ENCODE measurements at regions not wholly inside any gene's neighbourhood (a gene's known extent, or its start where the extent isn't known, plus 50 kb on each side); places are given as distances from the start of the nearest gene placed in this dataset.

DNA sequence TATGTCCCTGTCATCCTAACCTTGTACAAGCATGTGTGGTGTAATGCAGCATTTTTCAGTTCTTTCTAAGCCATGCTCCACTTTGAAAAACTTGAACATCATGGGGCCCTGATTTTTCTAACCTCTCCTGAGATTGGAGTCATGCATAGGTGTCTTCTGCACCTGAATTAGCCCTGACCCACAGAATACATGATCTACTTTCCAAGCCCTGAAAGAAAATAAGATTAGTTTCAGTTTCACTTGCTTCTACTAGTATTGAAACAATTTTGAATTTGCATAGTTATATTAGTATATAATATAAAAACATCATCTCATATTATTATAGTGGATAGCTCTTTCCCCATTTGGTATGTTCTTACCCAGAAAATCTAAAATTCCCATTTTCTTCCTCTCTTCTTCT, 178.2 kb downstream of the HS3ST1 start:
- TF ChIP-seq POLR2A (IDR thresholded peaks at IDR 0.05) (no peak), POLR2AphosphoS5 (IDR thresholded peaks at IDR 0.05; ENCODE audit: insufficient read depth in 1 of 2, low read depth in 1 of 2) (no peak)
- TF ChIP-seq, protein P1, sequence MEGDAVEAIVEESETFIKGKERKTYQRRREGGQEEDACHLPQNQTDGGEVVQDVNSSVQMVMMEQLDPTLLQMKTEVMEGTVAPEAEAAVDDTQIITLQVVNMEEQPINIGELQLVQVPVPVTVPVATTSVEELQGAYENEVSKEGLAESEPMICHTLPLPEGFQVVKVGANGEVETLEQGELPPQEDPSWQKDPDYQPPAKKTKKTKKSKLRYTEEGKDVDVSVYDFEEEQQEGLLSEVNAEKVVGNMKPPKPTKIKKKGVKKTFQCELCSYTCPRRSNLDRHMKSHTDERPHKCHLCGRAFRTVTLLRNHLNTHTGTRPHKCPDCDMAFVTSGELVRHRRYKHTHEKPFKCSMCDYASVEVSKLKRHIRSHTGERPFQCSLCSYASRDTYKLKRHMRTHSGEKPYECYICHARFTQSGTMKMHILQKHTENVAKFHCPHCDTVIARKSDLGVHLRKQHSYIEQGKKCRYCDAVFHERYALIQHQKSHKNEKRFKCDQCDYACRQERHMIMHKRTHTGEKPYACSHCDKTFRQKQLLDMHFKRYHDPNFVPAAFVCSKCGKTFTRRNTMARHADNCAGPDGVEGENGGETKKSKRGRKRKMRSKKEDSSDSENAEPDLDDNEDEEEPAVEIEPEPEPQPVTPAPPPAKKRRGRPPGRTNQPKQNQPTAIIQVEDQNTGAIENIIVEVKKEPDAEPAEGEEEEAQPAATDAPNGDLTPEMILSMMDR (IDR thresholded peaks at IDR 0.05): no peak
